ENCODE measurements at regions not wholly inside any gene's neighbourhood (a gene's known extent, or its start where the extent isn't known, plus 50 kb on each side); places are given as distances from the start of the nearest gene placed in this dataset.

DNA sequence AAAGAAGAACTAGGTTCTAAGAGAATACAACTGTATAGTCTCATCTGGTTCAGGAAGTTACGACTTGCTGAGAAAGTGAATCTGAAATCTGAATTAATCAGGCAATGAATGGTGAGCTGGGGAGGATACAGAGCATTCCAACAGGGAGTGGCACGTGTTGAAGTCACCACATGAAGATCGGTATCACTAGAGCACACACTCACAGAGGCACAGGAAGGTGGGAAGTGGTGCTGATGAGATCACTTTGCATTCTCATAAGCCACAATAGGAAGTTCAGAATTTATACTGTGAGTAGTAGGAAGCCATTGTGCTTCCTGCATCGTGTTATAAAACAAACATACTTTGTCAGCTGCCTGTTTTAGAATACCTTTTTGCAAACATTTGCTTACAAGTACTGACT lies 615.0 kb upstream of the DDX18 start:
- H3K27ac ChIP-seq (replicated peaks) = no peak overlapping the region
- DNase-seq = no peak
- no peaks in the 10 kb centered on the region for H3K4me1 ChIP-seq
- intact Hi-C loops (cut with micrococcal nuclease) = no loop called here
- H3K9me3 ChIP-seq (replicated peaks) = peaks cover 6% of the 10 kb centered on the region
- no peaks in the 10 kb centered on the region for H3K36me3 ChIP-seq
- no peaks in the 10 kb centered on the region for H3K27me3 ChIP-seq (ENCODE audit: low read depth)
- TF ChIP-seq, protein P1, sequence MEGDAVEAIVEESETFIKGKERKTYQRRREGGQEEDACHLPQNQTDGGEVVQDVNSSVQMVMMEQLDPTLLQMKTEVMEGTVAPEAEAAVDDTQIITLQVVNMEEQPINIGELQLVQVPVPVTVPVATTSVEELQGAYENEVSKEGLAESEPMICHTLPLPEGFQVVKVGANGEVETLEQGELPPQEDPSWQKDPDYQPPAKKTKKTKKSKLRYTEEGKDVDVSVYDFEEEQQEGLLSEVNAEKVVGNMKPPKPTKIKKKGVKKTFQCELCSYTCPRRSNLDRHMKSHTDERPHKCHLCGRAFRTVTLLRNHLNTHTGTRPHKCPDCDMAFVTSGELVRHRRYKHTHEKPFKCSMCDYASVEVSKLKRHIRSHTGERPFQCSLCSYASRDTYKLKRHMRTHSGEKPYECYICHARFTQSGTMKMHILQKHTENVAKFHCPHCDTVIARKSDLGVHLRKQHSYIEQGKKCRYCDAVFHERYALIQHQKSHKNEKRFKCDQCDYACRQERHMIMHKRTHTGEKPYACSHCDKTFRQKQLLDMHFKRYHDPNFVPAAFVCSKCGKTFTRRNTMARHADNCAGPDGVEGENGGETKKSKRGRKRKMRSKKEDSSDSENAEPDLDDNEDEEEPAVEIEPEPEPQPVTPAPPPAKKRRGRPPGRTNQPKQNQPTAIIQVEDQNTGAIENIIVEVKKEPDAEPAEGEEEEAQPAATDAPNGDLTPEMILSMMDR (IDR thresholded peaks at IDR 0.05; ENCODE audit: borderline replicate concordance) = no peak
- no peak overlapping the region for H3K4me3 ChIP-seq

DNA sequence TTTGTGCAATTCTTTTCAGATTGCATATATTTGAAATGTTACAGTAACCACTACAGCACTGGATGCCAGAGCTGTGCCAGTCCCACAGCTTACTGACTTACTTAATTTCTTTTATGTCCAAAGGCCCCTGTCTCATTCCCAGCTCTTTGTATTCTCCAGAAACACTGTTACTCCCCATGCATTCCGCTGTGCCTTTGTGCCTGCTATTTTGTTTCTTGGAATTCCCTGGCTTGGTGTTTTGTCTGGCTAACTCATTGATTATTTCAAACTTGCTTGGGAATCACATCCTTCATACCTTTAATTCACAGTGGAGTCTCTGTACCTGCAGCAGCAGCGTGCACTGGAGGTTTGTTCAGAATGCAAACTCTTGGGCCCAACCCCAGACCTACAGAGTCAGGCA lies 601.9 kb upstream of the DDX18 start:
- Histone ChIP-seq H3K27ac (replicated peaks) (no peak overlapping the region), H3K4me1 (no peaks in the 10 kb centered on the region), H3K9me3 (replicated peaks) (no peaks in the 10 kb centered on the region), H3K27me3 (ENCODE audit: low read depth) (no peaks in the 10 kb centered on the region), H3K36me3 (no peaks in the 10 kb centered on the region), H3K4me3 (no peak overlapping the region)
- no peak for DNase-seq
- intact Hi-C loops (cut with micrococcal nuclease) = no loop called here
- TF ChIP-seq, protein P1 (IDR thresholded peaks at IDR 0.05; ENCODE audit: borderline replicate concordance) = no peak

DNA sequence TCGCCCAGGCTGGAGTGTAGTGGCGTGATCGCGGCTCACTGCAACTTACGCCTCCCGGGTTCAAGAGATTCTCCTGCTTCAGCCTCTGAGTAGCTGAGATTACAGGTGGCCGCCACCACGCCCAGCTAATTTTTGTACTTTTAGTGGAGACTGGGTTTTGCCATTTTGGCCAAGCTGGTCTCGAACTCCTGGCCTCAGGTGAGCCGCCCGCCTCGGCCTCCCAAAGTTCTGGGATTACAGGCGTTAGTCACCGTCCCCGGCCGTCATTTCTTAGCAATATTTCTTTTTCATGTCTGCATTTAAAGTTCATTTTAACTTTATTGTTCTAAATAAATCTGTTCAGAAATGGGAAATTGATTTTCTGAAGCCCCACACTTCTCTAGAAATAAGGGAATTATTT lies 597.3 kb upstream of the DDX18 start:
- TF ChIP-seq, protein P1 (IDR thresholded peaks at IDR 0.05; ENCODE audit: borderline replicate concordance) = no peak
- H3K27ac ChIP-seq (replicated peaks) = no peak overlapping the region
- no peaks in the 10 kb centered on the region for H3K4me1 ChIP-seq
- H3K36me3 ChIP-seq = no peaks in the 10 kb centered on the region
- no peak overlapping the region for H3K4me3 ChIP-seq
- H3K27me3 ChIP-seq (ENCODE audit: low read depth) = no peaks in the 10 kb centered on the region
- H3K9me3 ChIP-seq (replicated peaks) = peaks cover 8% of the 10 kb centered on the region
- DNase-seq = no peak
- intact Hi-C loops (cut with micrococcal nuclease) = no loop called here

DNA sequence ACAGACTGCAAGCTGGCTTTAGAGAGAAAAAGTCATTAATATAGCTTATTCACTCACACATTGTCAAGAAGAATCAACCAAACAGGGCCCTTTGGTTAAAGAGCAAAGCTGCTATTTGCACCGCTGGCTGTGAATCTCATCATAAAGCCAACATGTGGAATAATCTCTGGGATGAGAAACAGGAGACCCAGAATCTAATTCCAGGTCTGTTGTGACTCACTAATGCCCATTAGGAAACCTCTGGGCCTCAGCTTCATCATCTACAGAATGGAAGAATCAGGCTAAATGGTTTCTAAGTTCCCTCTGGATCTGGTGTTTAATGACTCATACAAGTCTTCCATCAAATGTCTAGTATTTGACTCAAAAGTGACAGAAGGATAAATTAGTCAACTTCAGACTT lies 591.7 kb upstream of the DDX18 start:
- intact Hi-C loops (cut with micrococcal nuclease) = no loop called here
- no peak overlapping the region for H3K4me3 ChIP-seq
- no peaks in the 10 kb centered on the region for H3K27me3 ChIP-seq (ENCODE audit: low read depth)
- H3K4me1 ChIP-seq = no peaks in the 10 kb centered on the region
- peaks cover 37% of the 10 kb centered on the region for H3K9me3 ChIP-seq (replicated peaks)
- TF ChIP-seq, protein P1 (IDR thresholded peaks at IDR 0.05; ENCODE audit: borderline replicate concordance) = no peak
- no peak overlapping the region for H3K27ac ChIP-seq (replicated peaks)
- DNase-seq = no peak
- no peaks in the 10 kb centered on the region for H3K36me3 ChIP-seq

DNA sequence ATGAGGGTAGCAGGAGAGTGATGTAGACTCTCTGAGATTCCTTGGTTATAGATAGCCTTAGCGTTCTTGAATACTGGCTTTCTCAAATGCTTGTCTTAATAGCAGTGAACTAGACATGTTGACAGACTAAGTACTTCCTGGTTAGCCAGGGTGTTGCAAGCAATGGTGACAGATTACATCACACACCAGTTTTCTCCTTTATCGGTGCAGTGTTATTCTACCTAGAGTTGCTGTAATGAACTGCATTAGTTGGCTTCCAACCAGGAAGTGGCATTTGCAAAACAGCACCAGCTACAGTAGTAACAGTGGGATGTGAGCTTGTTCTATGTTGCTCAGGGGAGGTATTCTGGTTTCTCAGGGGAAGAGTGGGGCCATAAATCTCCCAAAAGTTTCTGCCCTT lies 582.2 kb upstream of the DDX18 start:
- H3K4me3 ChIP-seq = no peak overlapping the region
- intact Hi-C loops (cut with micrococcal nuclease) = no loop called here
- no peak for DNase-seq
- H3K36me3 ChIP-seq = no peaks in the 10 kb centered on the region
- no peak overlapping the region for H3K27ac ChIP-seq (replicated peaks)
- H3K9me3 ChIP-seq (replicated peaks) = peaks cover 42% of the 10 kb centered on the region
- TF ChIP-seq, protein P1 (IDR thresholded peaks at IDR 0.05; ENCODE audit: borderline replicate concordance) = no peak
- no peaks in the 10 kb centered on the region for H3K27me3 ChIP-seq (ENCODE audit: low read depth)
- no peaks in the 10 kb centered on the region for H3K4me1 ChIP-seq

DNA sequence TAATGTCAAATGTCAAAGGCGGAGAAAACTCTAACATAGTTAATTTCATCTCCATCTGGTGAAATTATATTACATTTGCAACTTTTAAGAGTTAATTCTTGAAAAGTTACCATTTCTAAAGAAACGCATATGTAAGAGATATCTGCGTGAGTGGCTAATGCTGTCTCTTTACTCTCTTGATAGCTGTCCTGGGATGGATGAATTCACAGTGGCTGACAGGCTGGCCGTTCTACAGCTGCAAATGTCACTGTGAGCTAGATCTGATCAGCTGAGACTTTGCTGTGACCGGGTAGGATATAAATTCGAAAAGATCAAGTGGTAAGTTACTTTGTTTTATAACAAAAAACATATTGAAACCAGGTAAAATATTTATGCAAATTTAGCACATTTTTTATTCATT lies 557.1 kb upstream of the DDX18 start:
- Histone ChIP-seq H3K27ac (replicated peaks) (no peak overlapping the region), H3K9me3 (replicated peaks) (peaks cover 19% of the 10 kb centered on the region), H3K27me3 (ENCODE audit: low read depth) (no peaks in the 10 kb centered on the region), H3K4me1 (no peaks in the 10 kb centered on the region), H3K4me3 (no peak overlapping the region), H3K36me3 (no peaks in the 10 kb centered on the region)
- TF ChIP-seq, protein P1 (IDR thresholded peaks at IDR 0.05; ENCODE audit: borderline replicate concordance) = no peak
- DNase-seq = no peak
- intact Hi-C loops (cut with micrococcal nuclease) = no loop called here

All from left ventricle myocardium inferior (tissue), 1 donor.